ENCODE measurements at regions not wholly inside any gene's neighbourhood (a gene's known extent, or its start where the extent isn't known, plus 50 kb on each side); places are given as distances from the start of the nearest gene placed in this dataset.

GRCh38 chr20:60249436-60249835 lies 291.2 kb downstream of the CDH26 start:
- no peak for DNase-seq

- DNase-seq: no peak
These were observed 292.0 kb downstream of the CDH26 start for GRCh38 chr20:60250251-60250650.

GRCh38 chr20:60252866-60253265 lies 294.6 kb downstream of the CDH26 start:
- no peak for DNase-seq

GRCh38 chr20:60253471-60253870 lies 295.2 kb downstream of the CDH26 start:
- no peak for DNase-seq

GRCh38 chr20:60254901-60255411 lies 296.7 kb downstream of the CDH26 start:
- DNase-seq: no peak

GRCh38 chr20:60255415-60255814 lies 297.2 kb downstream of the CDH26 start:
- DNase-seq: no peak

GRCh38 chr20:60255866-60256265 lies 297.6 kb downstream of the CDH26 start:
- DNase-seq: no peak

GRCh38 chr20:60256811-60257210 lies 298.6 kb downstream of the CDH26 start:
- no peak for DNase-seq

- DNase-seq: no peak
These were observed 299.4 kb downstream of the CDH26 start for GRCh38 chr20:60257671-60258070.

GRCh38 chr20:60258255-60258863 lies 300.1 kb downstream of the CDH26 start:
- no peak for DNase-seq

- no peak for DNase-seq
These were observed 303.1 kb downstream of the CDH26 start for GRCh38 chr20:60261333-60261732.

GRCh38 chr20:60262967-60263603 lies 304.9 kb downstream of the CDH26 start:
- DNase-seq: peak; percentile 43 to 57

- DNase-seq: no peak
These were observed 305.8 kb downstream of the CDH26 start for GRCh38 chr20:60263725-60264709.

- DNase-seq: peak in 1 of 2 donors; percentile 2
These were observed 308.1 kb downstream of the CDH26 start for GRCh38 chr20:60266177-60266823.

- no peak for DNase-seq
These were observed 310.3 kb downstream of the CDH26 start for GRCh38 chr20:60268491-60268890.

GRCh38 chr20:60269573-60270162 lies 311.4 kb downstream of the CDH26 start:
- no peak for DNase-seq

- no peak for DNase-seq
These were observed 312.1 kb downstream of the CDH26 start for GRCh38 chr20:60270341-60270740.

GRCh38 chr20:60271597-60271996 lies 313.4 kb downstream of the CDH26 start:
- DNase-seq: no peak

GRCh38 chr20:60272790-60273189 lies 314.6 kb downstream of the CDH26 start:
- no peak for DNase-seq

GRCh38 chr20:60274717-60275116 lies 316.5 kb downstream of the CDH26 start:
- DNase-seq: no peak

GRCh38 chr20:60281295-60281694 lies 323.1 kb downstream of the CDH26 start:
- no peak for DNase-seq

- no peak for DNase-seq
These were observed 325.1 kb downstream of the CDH26 start for GRCh38 chr20:60283281-60283680.

- DNase-seq: no peak
These were observed 328.5 kb downstream of the CDH26 start for GRCh38 chr20:60286764-60287163.
